Parathyroid adenoma (tissue), 2 donors: ENCODE measurements at regions not wholly inside any gene's neighbourhood (a gene's known extent, or its start where the extent isn't known, plus 50 kb on each side); places are given as distances from the start of the nearest gene placed in this dataset.
"Not testable (repeated sequence)": the region's sequence is repeated elsewhere in the genome, so short reads cannot be mapped to it uniquely, and the experiment has no call there.

Experiments
- H2AFZ ChIP-seq: fragments of 300-600 bp; sonication (generic); one replicate; pipeline ENCODE4 v1.7.0; 2017; ENCODE audit warnings: antibody characterized with exemption, mild to moderate bottlenecking
- H3K27ac ChIP-seq: fragments of 300-600 bp; sonication (generic); one replicate; pipeline ENCODE4 v1.7.0; 2017
- H3K27me3 ChIP-seq: fragments of 300-600 bp; sonication (generic); one replicate; pipeline ENCODE4 v1.7.0; 2017; ENCODE audit warnings: low read length; ENCODE audit not compliant: control insufficient read depth, insufficient read depth
- H3K36me3 ChIP-seq: fragments of 300-600 bp; sonication (generic); one replicate; pipeline ENCODE4 v1.7.0; 2017; ENCODE audit warnings: low read length; ENCODE audit not compliant: control insufficient read depth, insufficient read depth
- H3K4me1 ChIP-seq: fragments of 300-600 bp; sonication (generic); one replicate; pipeline ENCODE4 v1.7.0; 2017; ENCODE audit warnings: control low read depth
- H3K4me2 ChIP-seq: fragments of 300-600 bp; sonication (generic); one replicate; pipeline ENCODE4 v1.7.0; 2017; ENCODE audit warnings: low read length
- H3K4me3 ChIP-seq: fragments of 300-600 bp; sonication (generic); one replicate; pipeline ENCODE4 v1.7.0; 2017; ENCODE audit warnings: low read depth, low read length
- H3K79me2 ChIP-seq: fragments of 300-600 bp; sonication (generic); one replicate; pipeline ENCODE4 v1.7.0; 2017; ENCODE audit warnings: control low read depth
- H3K9ac ChIP-seq: fragments of 300-600 bp; sonication (generic); one replicate; pipeline ENCODE4 v1.7.0; 2017; ENCODE audit warnings: mild to moderate bottlenecking
- H3K9me3 ChIP-seq: fragments of 300-600 bp; sonication (generic); one replicate; pipeline ENCODE4 v1.7.0; 2017; ENCODE audit warnings: low read length; ENCODE audit not compliant: control insufficient read depth
- CTCF ChIP-seq: fragments of 300-600 bp; sonication (generic); IDR thresholded peaks from one replicate; pipeline ENCODE4 v1.7.0; 2017; ENCODE audit warnings: antibody characterized with exemption, mild to moderate bottlenecking
- donor health status: primary hyperparathyroidism.

- H3K4me1 ChIP-seq = no peaks in the 10 kb centered on the region
- peaks cover 5% of the 10 kb centered on the region for H3K27me3 ChIP-seq
- no peaks in the 10 kb centered on the region for H3K36me3 ChIP-seq
- no peak overlapping the region for H3K27ac ChIP-seq
- no peak overlapping the region for H3K4me2 ChIP-seq
- no peak overlapping the region for H2AFZ ChIP-seq
- H3K79me2 ChIP-seq = no peaks in the 10 kb centered on the region
- H3K9me3 ChIP-seq = no peaks in the 10 kb centered on the region
- no peak overlapping the region for H3K9ac ChIP-seq
- H3K4me3 ChIP-seq = no peak overlapping the region
- no peak for TF ChIP-seq CTCF
These were observed 196.7 kb downstream of the SHQ1 start for GRCh38 chr3:72651498-72651897.

- Histone ChIP-seq H2AFZ (no peak overlapping the region), H3K27me3 (no peaks in the 10 kb centered on the region), H3K4me1 (no peaks in the 10 kb centered on the region), H3K27ac (no peak overlapping the region), H3K4me2 (no peak overlapping the region), H3K9me3 (no peaks in the 10 kb centered on the region), H3K79me2 (no peaks in the 10 kb centered on the region), H3K36me3 (no peaks in the 10 kb centered on the region), H3K9ac (no peak overlapping the region), H3K4me3 (no peak overlapping the region)
- no peak for TF ChIP-seq CTCF
These were observed 202.0 kb downstream of the SHQ1 start for GRCh38 chr3:72646263-72646662.

- H3K4me2 ChIP-seq, H3K4me1 ChIP-seq: not testable (repeated sequence)
These were observed 204.6 kb downstream of the SHQ1 start for GRCh38 chr3:72643635-72644034.

GRCh38 chr3:72641684-72642083 is 206.6 kb downstream of the SHQ1 start:
- H3K4me1 ChIP-seq = no peaks in the 10 kb centered on the region
- TF ChIP-seq CTCF = no peak
- H3K4me2 ChIP-seq = no peak overlapping the region
- no peak overlapping the region for H2AFZ ChIP-seq
- H3K9ac ChIP-seq = no peak overlapping the region
- no peaks in the 10 kb centered on the region for H3K36me3 ChIP-seq
- no peak overlapping the region for H3K4me3 ChIP-seq
- H3K27ac ChIP-seq = no peak overlapping the region
- no peaks in the 10 kb centered on the region for H3K9me3 ChIP-seq
- H3K27me3 ChIP-seq = no peaks in the 10 kb centered on the region
- H3K79me2 ChIP-seq = no peaks in the 10 kb centered on the region

More at GRCh38 chr3:72643635-72644034, 204.6 kb downstream of the SHQ1 start:
- H3K27ac ChIP-seq, H3K9me3 ChIP-seq, H3K36me3 ChIP-seq, H3K27me3 ChIP-seq, H3K4me3 ChIP-seq, H3K9ac ChIP-seq, H3K79me2 ChIP-seq, H2AFZ ChIP-seq: not testable (repeated sequence)

GRCh38 chr3:72641072-72641471 is 207.2 kb downstream of the SHQ1 start:
- Histone ChIP-seq H3K79me2 (no peaks in the 10 kb centered on the region), H3K27ac (no peak overlapping the region), H3K4me2 (no peak overlapping the region), H2AFZ (no peak overlapping the region), H3K36me3 (no peaks in the 10 kb centered on the region), H3K4me1 (no peaks in the 10 kb centered on the region), H3K9me3 (no peaks in the 10 kb centered on the region), H3K9ac (no peak overlapping the region), H3K4me3 (no peak overlapping the region), H3K27me3 (no peaks in the 10 kb centered on the region)
- TF ChIP-seq CTCF = no peak
